MM.1S (cell line): ENCODE measurements at regions not wholly inside any gene's neighbourhood (a gene's known extent, or its start where the extent isn't known, plus 50 kb on each side); places are given as distances from the start of the nearest gene placed in this dataset.

Experiments used
- DNase-seq: peaks from one replicate; pipeline ENCODE4 v3.0.0-alpha.2; 2015
- H2AFZ ChIP-seq: fragments of 300-600 bp; sonication (generic); 2 replicates; pipeline ENCODE4 v1.6.0; 2016; ENCODE audit warnings: antibody characterized with exemption, low read length
- H3F3A ChIP-seq: fragments of 300-600 bp; sonication (generic); 2 replicates; pipeline ENCODE4 v1.6.1; 2016; ENCODE audit warnings: mild to moderate bottlenecking, antibody characterized with exemption, low read length, moderate library complexity, mixed read lengths; ENCODE audit not compliant: insufficient read depth
- H3K27ac ChIP-seq: fragments of 300-600 bp; sonication (generic); 2 replicates; pipeline ENCODE4 v1.5.1; 2016; ENCODE audit warnings: mild to moderate bottlenecking, low read length
- H3K27me3 ChIP-seq: fragments of 300-600 bp; sonication (generic); replicated peaks from 2 replicates; pipeline ENCODE4 v1.6.0; 2016; ENCODE audit warnings: low read length; ENCODE audit not compliant: insufficient read depth
- H3K36me3 ChIP-seq: fragments of 300-600 bp; sonication (generic); replicated peaks from 2 replicates; pipeline ENCODE4 v1.6.1; 2016; ENCODE audit warnings: mild to moderate bottlenecking, low read length, mixed read lengths; ENCODE audit not compliant: insufficient read depth
- H3K4me1 ChIP-seq: fragments of 300-600 bp; sonication (generic); 2 replicates; pipeline ENCODE4 v1.6.1; 2016; ENCODE audit warnings: low read length, mixed read lengths
- H3K4me2 ChIP-seq: fragments of 300-600 bp; sonication (generic); 2 replicates; pipeline ENCODE4 v1.6.0; 2016; ENCODE audit warnings: low read depth, low read length
- H3K4me3 ChIP-seq: fragments of 300-600 bp; sonication (generic); 2 replicates; pipeline ENCODE4 v1.5.1; 2016; ENCODE audit warnings: low read length, mixed read lengths
- H3K79me2 ChIP-seq: fragments of 300-600 bp; sonication (generic); 2 replicates; pipeline ENCODE4 v1.6.1; 2016; ENCODE audit warnings: mixed run types, low read length, mixed read lengths
- H3K9ac ChIP-seq: fragments of 300-600 bp; sonication (generic); 2 replicates; pipeline ENCODE4 v1.6.1; 2016; ENCODE audit warnings: low read length, mixed read lengths
- H3K9me2 ChIP-seq: fragments of 300-600 bp; sonication (generic); replicated peaks from 2 replicates; pipeline ENCODE4 v1.6.1; 2016; ENCODE audit warnings: mild to moderate bottlenecking, low read length, mixed read lengths; ENCODE audit not compliant: insufficient read depth
- H3K9me3 ChIP-seq: fragments of 300-600 bp; sonication (generic); replicated peaks from 2 replicates; pipeline ENCODE4 v1.6.1; 2016; ENCODE audit warnings: mild to moderate bottlenecking, low read length, mixed read lengths; ENCODE audit not compliant: insufficient read depth
- H4K20me1 ChIP-seq: fragments of 300-600 bp; sonication (generic); 2 replicates; pipeline ENCODE4 v1.6.1; 2016; ENCODE audit warnings: mild to moderate bottlenecking, low read length, moderate library complexity, mixed read lengths; ENCODE audit not compliant: insufficient read depth
- CTCF ChIP-seq: fragments of 300-600 bp; sonication (generic); IDR thresholded peaks from 2 replicates; pipeline ENCODE4 v1.5.1; 2016; ENCODE audit warnings: antibody characterized with exemption, low read length, mixed read lengths
- EZH2 ChIP-seq: fragments of 300-600 bp; sonication (generic); optimal IDR thresholded peaks from 2 replicates; pipeline ENCODE3; 2017; ENCODE audit warnings: low read depth, mild to moderate bottlenecking, antibody characterized with exemption, low read length, mixed read lengths
- EZH2phosphoT487 ChIP-seq: fragments of 300-600 bp; sonication (generic); IDR thresholded peaks from 2 replicates; pipeline ENCODE4 v1.6.1; 2018; ENCODE audit warnings: antibody characterized with exemption, low read length

- Histone ChIP-seq H2AFZ (no peak overlapping the region), H3K79me2 (no peaks in the 10 kb centered on the region)
Measured at GRCh38 chr1:224565611-224566406, 50.3 kb upstream of the CNIH3 start.

More at GRCh38 chr1:224565611-224566406, 50.3 kb upstream of the CNIH3 start:
- Histone ChIP-seq H4K20me1 (no peaks in the 10 kb centered on the region), H3K4me2 (no peak overlapping the region), H3K4me1 (no peaks in the 10 kb centered on the region), H3F3A (no peaks in the 10 kb centered on the region), H3K9me3 (no peaks in the 10 kb centered on the region), H3K4me3 (no peak overlapping the region), H3K36me3 (no peaks in the 10 kb centered on the region), H3K9me2 (no peaks in the 10 kb centered on the region), H3K27me3 (no peaks in the 10 kb centered on the region), H3K27ac (no peak overlapping the region), H3K9ac (no peak overlapping the region)
- DNase-seq = no peak
- no peak for TF ChIP-seq EZH2
- no peak for TF ChIP-seq CTCF
- TF ChIP-seq EZH2phosphoT487 = no peak
